K562 (cell line): ENCODE measurements at regions not wholly inside any gene's neighbourhood (a gene's known extent, or its start where the extent isn't known, plus 50 kb on each side); places are given as distances from the start of the nearest gene placed in this dataset.
"Not testable (repeated sequence)": the region's sequence is repeated elsewhere in the genome, so short reads cannot be mapped to it uniquely, and the experiment has no call there.

Experiments
- ATAC-seq: fragments of 200-7000 bp; cut with Tn5 transposase; 3 replicates; pipeline ENCODE4 v1.9.1; 2020; ENCODE audit warnings: moderate library complexity
- BruUV-seq: library from RNA; stranded (reverse); fragments of 400-500 nt; replicated peaks from 2 replicates; lab custom pipeline; 2021; lab: Mats Ljungman, UMichigan
- CTCF ChIA-PET: fragments of 300-600 bp; formaldehyde crosslinking; extraction: SDS; loops from one replicate; lab custom pipeline; 2021; ENCODE audit warnings: low intra/inter-chr PET ratio; lab: Yijun Ruan, JAX
- POLR2A ChIA-PET: fragments of 300-600, 350-650 bp; sonication (Branson Sonifier 250); formaldehyde crosslinking; extraction: SDS; loops from one replicate; lab custom pipeline; 2021; ENCODE audit warnings: antibody characterized with exemption, inconsistent platforms; lab: Yijun Ruan, JAX
- DNase-seq, 4 experiments: peaks; one replicate each; pipeline versions ENCODE4 v3.0.0 to v3.0.0-alpha.2; 2011 to 2018; ENCODE audit warnings: low spot score in 3 of 4, mixed read lengths in 3 of 4; ENCODE audit errors: extremely low read depth in 1 of 4
- FAIRE-seq: peaks from 2 replicates; lab custom pipeline; 2011; peaks lifted over from hg19 to GRCh38; lab: Jason Lieb, UNC
- H2AFZ ChIP-seq: 2 replicates; pipeline ENCODE4 v1.6.0; 2011; ENCODE audit warnings: low read depth, low read length, control low read depth, inconsistent platforms
- H3K27ac ChIP-seq: fragments of 200-600 bp; 3 replicates; pipeline ENCODE4 v1.8.0; 2011; ENCODE audit warnings: low read depth, mild to moderate bottlenecking, control low read depth, inconsistent platforms, low read length, moderate library complexity, mixed read lengths; ENCODE audit errors: extremely low read depth
- H3K27me3 ChIP-seq, 2 experiments: fragments of 300-600 bp in 1 of 2; 2 replicates in 1 of 2; 3 replicates in 1 of 2; pipeline versions ENCODE4 v1.6.0 to v1.8.0; 2011; ENCODE audit warnings: inconsistent platforms in 2 of 2, low read length in 2 of 2, mild to moderate bottlenecking in 1 of 2, mixed read lengths in 1 of 2, moderate library complexity in 1 of 2; ENCODE audit not compliant: control insufficient read depth in 2 of 2, insufficient read depth in 2 of 2
- H3K36me3 ChIP-seq: fragments of 300-600 bp; 3 replicates; pipeline ENCODE4 v1.8.0; 2011; ENCODE audit warnings: mild to moderate bottlenecking, low read length, inconsistent platforms; ENCODE audit not compliant: control insufficient read depth, insufficient read depth
- H3K4me1 ChIP-seq, 2 experiments: fragments of 200-600 bp in 1 of 2; replicated peaks in 1 of 2; 2 replicates in 1 of 2; 3 replicates in 1 of 2; pipeline versions ENCODE4 v1.5.1 to v1.8.0; 2011; ENCODE audit warnings: inconsistent platforms in 2 of 2, low read length in 2 of 2, mild to moderate bottlenecking in 1 of 2, mixed read lengths in 1 of 2, moderate library complexity in 1 of 2; ENCODE audit not compliant: control insufficient read depth in 2 of 2, insufficient read depth in 2 of 2
- H3K4me2 ChIP-seq: 2 replicates; pipeline ENCODE4 v1.6.1; 2011; ENCODE audit warnings: low read length, control low read depth, inconsistent platforms, mixed read lengths; ENCODE audit not compliant: insufficient read depth
- H3K4me3 ChIP-seq: fragments of 200-600 bp; sonication (generic), shearing (Covaris generic); 2 replicates; pipeline ENCODE4 v1.5.1; 2016; ENCODE audit warnings: control low read depth, inconsistent platforms
- H3K79me2 ChIP-seq: fragments of 200-600 bp; 3 replicates; pipeline ENCODE4 v1.8.0; 2011; ENCODE audit warnings: low read length, inconsistent platforms; ENCODE audit not compliant: control insufficient read depth, insufficient read depth
- H3K9ac ChIP-seq, 2 experiments: 2 replicates each; pipeline versions ENCODE4 v1.6.0 to v1.6.1; 2011; ENCODE audit warnings: low read depth in 2 of 2, low read length in 2 of 2, control low read depth in 1 of 2, inconsistent platforms in 1 of 2, mild to moderate bottlenecking in 1 of 2, mixed read lengths in 1 of 2; ENCODE audit not compliant: insufficient read depth in 1 of 2
- H3K9me1 ChIP-seq: one replicate; pipeline ENCODE4 v1.6.0; 2011; ENCODE audit warnings: inconsistent platforms, mild to moderate bottlenecking, low read length, moderate library complexity; ENCODE audit not compliant: control insufficient read depth, insufficient read depth
- H3K9me3 ChIP-seq: replicated peaks from 2 replicates; pipeline ENCODE4 v1.5.1; 2011; ENCODE audit warnings: low read depth, low read length, inconsistent platforms; ENCODE audit not compliant: control insufficient read depth, insufficient read depth
- H4K20me1 ChIP-seq: replicated peaks from 2 replicates; pipeline ENCODE4 v1.6.1; 2011; ENCODE audit warnings: low read length, inconsistent platforms, mixed read lengths; ENCODE audit not compliant: control insufficient read depth, insufficient read depth
- CCNT2 ChIP-seq: IDR thresholded peaks from 2 replicates; pipeline ENCODE4 v1.6.1; 2011; ENCODE audit warnings: borderline replicate concordance, low read depth, mild to moderate bottlenecking, moderate library complexity, mixed read lengths, low read length; ENCODE audit not compliant: insufficient read length; ENCODE audit errors: extremely low read depth
- KHSRP ChIP-seq: fragments of 450-650 bp; IDR thresholded peaks from 2 replicates; pipeline ENCODE4 v1.6.1; 2017
- RFX1 ChIP-seq: fragments of 450-650 bp; IDR thresholded peaks from 2 replicates; pipeline ENCODE4 v1.6.1; 2016; ENCODE audit warnings: mild to moderate bottlenecking, moderate library complexity
- SMAD4 ChIP-seq: fragments of 250-450 bp; sonication (Bioruptor Pico); conservative IDR thresholded peaks from 2 replicates; pipeline ENCODE4 v1.8.0; 2021; ENCODE audit warnings: inconsistent platforms, mild to moderate bottlenecking, moderate library complexity
- STAT5A ChIP-seq: IDR thresholded peaks from 2 replicates; pipeline ENCODE4 v1.6.1; 2012; ENCODE audit warnings: low read length, inconsistent platforms, borderline replicate concordance
- USF2 ChIP-seq: sonication (generic); formaldehyde crosslinking; IDR thresholded peaks from 2 replicates; pipeline ENCODE4 v1.5.0; 2020; ENCODE audit warnings: missing genetic modification reagents
- ZEB2 ChIP-seq: fragments of 450-650 bp; IDR thresholded peaks from 2 replicates; pipeline ENCODE4 v1.6.1; 2016
- WGBS: fragments of 100-300 bp; shearing (Covaris generic); methylation state at CpG from one replicate; pipeline ENCODE4 v1.1.6; 2016; ENCODE audit warnings: low coverage, mixed read lengths; ENCODE audit not compliant: insufficient coverage; ENCODE audit errors: missing lambda C conversion rate; 5-methylcytosine and 5-hydroxymethylcytosine counted together
- in situ Hi-C: fragments of 300-500 bp; cut with MboI; formaldehyde crosslinking; loops from 4 replicates; pipeline ENCODE4 v1.15.0; 2018; ENCODE audit warnings: inconsistent platforms, mixed read lengths
- intact Hi-C: fragments of 100-400 bp; cut with micrococcal nuclease; formaldehyde crosslinking; loops from 2 replicates; pipeline ENCODE4 v1.14.2; 2022

- H3K27me3 ChIP-seq = no peaks in the 10 kb centered on the region
- FAIRE-seq (no peak), ATAC-seq (no peak), DNase-seq (no peak)
- ChIA-PET POLR2A (interaction anchor here (1.1 kb wide), 1 partner anchor 20 kb away, joined by 4 read pairs; no protein-coding TSS in a partner anchor), CTCF (no interaction called here)
- H4K20me1 ChIP-seq = no peaks in the 10 kb centered on the region
- 9% methylated on average over 1 of the region's 1 CpG for WGBS
- H3K9ac ChIP-seq = no peak overlapping the region
- H2AFZ ChIP-seq = no peak overlapping the region
- no peak overlapping the region for H3K4me3 ChIP-seq
- H3K36me3 ChIP-seq = no peaks in the 10 kb centered on the region
- H3K4me2 ChIP-seq = no peak overlapping the region
- peaks cover 0 to 4% of the 10 kb centered on the region in 2 experiments; a peak in 1 of 5 replicates for H3K4me1 ChIP-seq
- BruUV-seq = no TSS peak
- in situ Hi-C loops (no loop called here), intact Hi-C loops (no loop called here)
- no peaks in the 10 kb centered on the region for H3K79me2 ChIP-seq
- no peak overlapping the region for H3K27ac ChIP-seq
- H3K9me3 ChIP-seq = no peaks in the 10 kb centered on the region
- H3K9me1 ChIP-seq = no peaks in the 10 kb centered on the region
- TF ChIP-seq RFX1 = peak; percentile 52
- TF ChIP-seq ZEB2 = no peak
- TF ChIP-seq USF2 (CRISPR knock-in tag) = no peak
- TF ChIP-seq STAT5A = no peak
- no peak for TF ChIP-seq CCNT2
- no peak for TF ChIP-seq KHSRP
- TF ChIP-seq SMAD4 (CRISPR knock-in tag) = no peak
Measured at GRCh38 chr20:53773792-53774401, 180.3 kb upstream of the ZNF217 start.

GRCh38 chr20:53773066-53773791 lies 179.6 kb upstream of the ZNF217 start:
- intact Hi-C loops, H3K36me3 ChIP-seq, H3K4me2 ChIP-seq, H3K9me1 ChIP-seq, H3K79me2 ChIP-seq, H3K27ac ChIP-seq, H3K4me3 ChIP-seq, in situ Hi-C loops, CTCF ChIA-PET, BruUV-seq, H3K4me1 ChIP-seq, H4K20me1 ChIP-seq, H3K27me3 ChIP-seq, H3K9me3 ChIP-seq, FAIRE-seq, DNase-seq, ATAC-seq: not testable (repeated sequence)
- POLR2A ChIA-PET = interaction anchor here (1.1 kb wide), 1 partner anchor 19 kb away, joined by 4 read pairs; no protein-coding TSS in a partner anchor
- H3K9ac ChIP-seq = peak overlapping the region in 1 of 2 experiments; percentile 48; a peak in 1 of 4 replicates
- WGBS = 54% methylated on average over 8 of the region's 10 CpGs
- H2AFZ ChIP-seq = 0 out of 2 replicates have a peak overlapping the region, but pooled peaks have one; percentile 35
